Esophagus squamous epithelium (tissue), 4 donors: ENCODE measurements at regions not wholly inside any gene's neighbourhood (a gene's known extent, or its start where the extent isn't known, plus 50 kb on each side); places are given as distances from the start of the nearest gene placed in this dataset.

Experiments
- CTCF ChIP-seq, 6 experiments: fragments of 450-650 bp in 4 of 6; fragments of 200-600 bp in 2 of 6; sonication (generic) in 2 of 6; IDR thresholded peaks; one replicate each; pipeline ENCODE4 v1.5.1; 2016 to 2019; ENCODE audit warnings: antibody characterized with exemption in 6 of 6, mild to moderate bottlenecking in 4 of 6, moderate library complexity in 4 of 6
- POLR2A ChIP-seq, 4 donors: fragments of 450-650 bp; IDR thresholded peaks; one replicate each; pipeline ENCODE4 v1.6.1; 2017; ENCODE audit warnings: antibody characterized with exemption in 4 of 4, mild to moderate bottlenecking in 4 of 4, moderate library complexity in 3 of 4

- no peak for TF ChIP-seq CTCF (IDR thresholded peaks at IDR 0.05)
- no peak for TF ChIP-seq POLR2A (IDR thresholded peaks at IDR 0.05)
These were observed 61.6 kb upstream of the KIT start for GRCh38 chr4:54596201-54596600.
